ENCODE measurements at regions not wholly inside any gene's neighbourhood (a gene's known extent, or its start where the extent isn't known, plus 50 kb on each side); places are given as distances from the start of the nearest gene placed in this dataset.

DNA sequence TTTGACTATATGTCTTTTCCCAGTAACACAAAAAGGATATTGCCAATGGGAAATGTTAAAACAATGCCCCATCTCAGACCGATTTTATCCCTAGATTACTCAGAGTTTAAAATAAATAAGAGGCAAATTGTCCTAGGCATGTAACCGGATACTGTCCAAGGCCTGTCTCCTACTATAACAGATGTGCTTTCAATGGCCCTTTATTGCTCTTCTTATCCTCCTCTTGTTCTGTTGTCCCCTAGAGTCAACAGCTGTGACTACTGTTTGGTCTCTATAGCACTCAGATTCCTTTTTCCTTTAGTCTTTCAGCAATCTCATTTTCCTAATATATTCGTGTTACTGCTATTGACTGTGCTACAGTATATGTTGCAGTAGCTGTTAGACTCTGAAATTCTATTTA is 66.8 kb upstream of the PLS3 start:
- no peak for DNase-seq

GRCh38 chrX:115499112-115499805 is 61.7 kb upstream of the PLS3 start:
- peak; percentile 9 for DNase-seq

GRCh38 chrX:115503099-115503498 is 57.9 kb upstream of the PLS3 start:
- no peak for DNase-seq

- no peak for DNase-seq
Measured at GRCh38 chrX:115504167-115504566, 56.8 kb upstream of the PLS3 start.
